Naive thymus-derived CD4-positive, alpha-beta T cell (primary cell): ENCODE measurements at regions not wholly inside any gene's neighbourhood (a gene's known extent, or its start where the extent isn't known, plus 50 kb on each side); places are given as distances from the start of the nearest gene placed in this dataset.
A peak's percentile ranks its signal among the peaks of the same experiment; 100 is the strongest.

ENCODE experiments used
- ATAC-seq: fragments of 150-1000 bp; cut with Tn5 transposase; 2 replicates; pipeline ENCODE4 v1.10.0; 2021; ENCODE audit warnings: mild to moderate bottlenecking, moderate library complexity
- CTCF ChIA-PET: fragments of 350-600 bp; sonication (Branson Sonifier 250); formaldehyde crosslinking; loops from one replicate; lab custom pipeline; 2021; ENCODE audit warnings: antibody characterized with exemption; lab: Charles Lee
- POLR2A ChIA-PET: fragments of 350-600 bp; sonication (Branson Sonifier 250); formaldehyde crosslinking; loops from one replicate; lab custom pipeline; 2021; ENCODE audit warnings: antibody characterized with exemption, inconsistent platforms; lab: Charles Lee
- DNase-seq, 9 donors: peaks; one replicate each; pipeline versions ENCODE4 v3.0.0 to v3.0.0-alpha.2; 2020 to 2022; ENCODE audit warnings: mixed read lengths in 1 of 9
- H3K27ac ChIP-seq: one replicate; pipeline ENCODE4 v1.7.0; 2013; ENCODE audit warnings: mild to moderate bottlenecking, low read depth, low read length, moderate library complexity
- H3K27me3 ChIP-seq, 2 donors: one replicate each; pipeline ENCODE4 v1.7.0; 2013; ENCODE audit warnings: low read length in 2 of 2, mild to moderate bottlenecking in 2 of 2, moderate library complexity in 2 of 2; ENCODE audit not compliant: control insufficient read depth in 2 of 2, insufficient read depth in 2 of 2
- H3K36me3 ChIP-seq, 3 experiments: 1 replicate in 2 of 3; 2 replicates in 1 of 3; pipeline ENCODE4 v1.7.0; 2013; ENCODE audit warnings: low read length in 3 of 3, mild to moderate bottlenecking in 3 of 3, moderate library complexity in 1 of 3; ENCODE audit not compliant: insufficient read depth in 3 of 3, control insufficient read depth in 2 of 3
- H3K4me1 ChIP-seq, 2 donors: one replicate each; pipeline ENCODE4 v1.7.0; 2013; ENCODE audit warnings: low read length in 2 of 2, mild to moderate bottlenecking in 2 of 2, moderate library complexity in 1 of 2; ENCODE audit not compliant: control insufficient read depth in 2 of 2, insufficient read depth in 2 of 2
- H3K4me3 ChIP-seq: 2 replicates; pipeline ENCODE4 v1.7.0; 2013; ENCODE audit warnings: mild to moderate bottlenecking, low read length
- H3K9me3 ChIP-seq, 3 experiments: 1 replicate in 2 of 3; 2 replicates in 1 of 3; pipeline ENCODE4 v1.7.0; 2013; ENCODE audit warnings: low read length in 3 of 3; ENCODE audit not compliant: control insufficient read depth in 2 of 3
- H3K27ac Mint-ChIP-seq, 9 donors: one replicate each; pipeline ENCODE4 v1.8.0; 2020 to 2022; ENCODE audit warnings: mixed read lengths in 9 of 9, mild to moderate bottlenecking in 8 of 9, moderate library complexity in 5 of 9, inconsistent platforms in 2 of 9
- H3K27me3 Mint-ChIP-seq, 5 donors: one replicate each; pipeline ENCODE4 v1.8.0; 2021 to 2022; ENCODE audit warnings: mixed read lengths in 5 of 5, mild to moderate bottlenecking in 1 of 5
- H3K36me3 Mint-ChIP-seq, 5 donors: one replicate each; pipeline ENCODE4 v1.8.0; 2020 to 2022; ENCODE audit warnings: mixed read lengths in 5 of 5, mild to moderate bottlenecking in 3 of 5, inconsistent platforms in 1 of 5
- H3K4me1 Mint-ChIP-seq, 7 donors: one replicate each; pipeline ENCODE4 v1.8.0; 2020 to 2022; ENCODE audit warnings: mixed read lengths in 7 of 7, mild to moderate bottlenecking in 3 of 7, inconsistent platforms in 1 of 7
- H3K4me3 Mint-ChIP-seq, 10 donors: one replicate each; pipeline ENCODE4 v1.8.0; 2020 to 2022; ENCODE audit warnings: mild to moderate bottlenecking in 10 of 10, mixed read lengths in 10 of 10, moderate library complexity in 6 of 10, inconsistent platforms in 2 of 10
- H3K9me3 Mint-ChIP-seq, 11 donors: one replicate each; pipeline ENCODE4 v1.8.0; 2020 to 2022; ENCODE audit warnings: mixed read lengths in 11 of 11, mild to moderate bottlenecking in 4 of 11, inconsistent platforms in 1 of 11, moderate library complexity in 1 of 11
- intact Hi-C, 2 donors: fragments of 100-400 bp; cut with micrococcal nuclease; formaldehyde crosslinking; loops; one replicate each; pipeline ENCODE4 v1.15.1; 2023

DNA sequence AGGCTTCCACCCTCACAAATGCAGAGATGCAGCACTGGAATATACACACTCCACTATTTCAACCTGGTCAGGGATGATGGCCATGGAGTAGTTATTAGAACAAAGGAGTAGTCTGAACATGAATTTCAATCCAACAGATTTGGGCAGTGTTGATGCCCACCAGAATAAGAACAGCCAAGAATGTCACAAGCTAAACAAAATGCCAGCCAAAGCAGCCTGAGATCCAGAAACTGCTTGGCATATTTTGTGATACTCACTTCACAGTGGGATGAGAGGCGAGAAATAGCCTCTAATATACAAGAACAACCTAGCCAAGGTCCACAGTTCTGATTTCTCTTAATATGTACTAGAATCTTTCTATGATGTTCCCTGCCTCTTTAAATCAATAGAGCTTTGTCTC, 58.6 kb upstream of the KLF7 start:
- CTCF ChIA-PET = no interaction called here
- peaks cover 0 to 1% (median 0%) of the 10 kb centered on the region in 5 donors for H3K36me3 Mint-ChIP-seq

DNA sequence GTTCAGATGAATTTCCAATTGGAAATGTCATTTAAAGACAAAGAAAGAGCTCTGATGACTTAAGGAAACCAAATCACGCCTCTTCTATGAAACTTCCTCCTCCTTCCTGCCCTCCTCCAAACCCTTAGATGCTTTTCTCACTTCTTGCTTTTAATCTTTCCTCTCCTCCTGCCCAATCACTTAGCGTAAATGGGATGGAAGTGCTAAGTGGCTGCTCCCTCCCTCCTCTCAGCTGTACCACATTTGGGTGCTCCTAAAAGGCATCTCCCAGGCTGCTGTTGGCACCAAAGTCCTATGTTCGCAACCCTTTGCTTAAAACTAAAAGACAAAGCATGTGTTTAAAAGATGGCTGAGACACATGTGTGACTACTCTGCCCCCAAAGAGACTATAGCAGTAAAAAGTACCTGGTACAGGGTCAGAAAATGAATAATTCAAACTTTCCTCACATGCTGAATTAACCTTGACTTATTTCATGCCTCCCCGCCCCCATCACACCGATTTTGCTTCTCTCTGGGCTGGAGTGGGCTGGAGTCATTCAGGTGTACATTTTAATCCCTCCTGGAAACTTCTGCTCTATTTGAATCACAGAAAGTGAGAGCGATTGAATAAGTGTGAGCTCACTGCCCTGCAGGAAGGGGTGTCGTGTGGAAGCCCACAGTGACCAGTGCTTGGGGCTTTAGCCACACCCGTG, 59.2 kb upstream of the KLF7 start:
- Histone ChIP-seq H3K27ac (no peak overlapping the region), H3K9me3 (no peaks in the 10 kb centered on the region), H3K27me3 (no peaks in the 10 kb centered on the region), H3K4me3 (no peak overlapping the region), H3K36me3 (no peaks in the 10 kb centered on the region), H3K4me1 (peaks cover 0 to 20% of the 10 kb centered on the region in 2 donors)
- Mint-ChIP-seq H3K27me3 (peaks cover 0 to 3% (median 0%) of the 10 kb centered on the region in 5 donors), H3K4me3 (peak overlapping the region in 9 of 10 donors; percentile 1 to 56 (median 41)), H3K9me3 (peaks cover 0 to 1% (median 0%) of the 10 kb centered on the region in 11 donors), H3K4me1 (peaks cover 7 to 36% (median 26%) of the 10 kb centered on the region in 7 donors), H3K27ac (peak overlapping the region in 5 of 9 donors; percentile 3 to 76 (median 39)), H3K36me3 (peaks cover 0 to 1% (median 0%) of the 10 kb centered on the region in 5 donors)
- POLR2A ChIA-PET = interaction anchor here (1.0 to 1.9 kb wide), 2 partner anchors 14 to 15 kb away, joined by 3 to 6 read pairs; no protein-coding TSS in a partner anchor
- ATAC-seq (no peak), DNase-seq (peak in 1 of 9 donors; percentile 46)
- CTCF ChIA-PET = interaction anchor here (0.9 kb wide), 1 partner anchor 11 kb away, joined by 3 read pairs; no protein-coding TSS in a partner anchor
- intact Hi-C loops = no loop called here

More for the DNA sequence above, 58.6 kb upstream of the KLF7 start:
- H3K27ac ChIP-seq = no peak overlapping the region
- H3K9me3 ChIP-seq = no peaks in the 10 kb centered on the region
- H3K4me3 Mint-ChIP-seq = peak overlapping the region in 3 of 10 donors; percentile 26 to 41 (median 36)
- H3K36me3 ChIP-seq = no peaks in the 10 kb centered on the region
- POLR2A ChIA-PET = no interaction called here
- no peak overlapping the region for H3K27ac Mint-ChIP-seq
- ATAC-seq (no peak), DNase-seq (no peak)
- peaks cover 0 to 20% of the 10 kb centered on the region in 2 donors for H3K4me1 ChIP-seq
- H3K4me3 ChIP-seq = no peak overlapping the region
- H3K27me3 ChIP-seq = no peaks in the 10 kb centered on the region
- peaks cover 0 to 1% (median 0%) of the 10 kb centered on the region in 11 donors for H3K9me3 Mint-ChIP-seq
- H3K27me3 Mint-ChIP-seq = peaks cover 0 to 5% (median 0%) of the 10 kb centered on the region in 5 donors
- intact Hi-C loops = no loop called here
- peaks cover 7 to 36% (median 26%) of the 10 kb centered on the region in 7 donors for H3K4me1 Mint-ChIP-seq

DNA sequence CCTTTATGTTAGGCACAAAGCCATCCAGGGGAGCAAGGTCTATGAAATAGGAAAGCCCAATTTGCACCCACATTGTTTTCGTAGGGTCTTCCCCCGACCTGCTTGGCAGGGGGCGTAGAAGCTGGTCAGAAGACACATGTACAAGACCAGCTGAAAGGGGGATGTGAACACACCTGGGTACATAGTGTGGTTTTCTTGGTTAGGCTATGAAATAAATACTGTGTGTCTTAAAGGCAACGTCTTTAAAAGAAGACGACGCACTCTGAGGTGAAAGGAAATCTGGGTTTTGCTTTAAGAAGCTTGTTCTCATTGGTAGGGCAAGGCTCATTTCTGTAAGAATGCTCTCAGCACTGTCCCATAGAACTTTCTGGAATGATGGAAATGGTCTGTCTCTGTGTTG, 60.0 kb upstream of the KLF7 start:
- Histone ChIP-seq H3K27me3 (no peaks in the 10 kb centered on the region), H3K27ac (no peak overlapping the region), H3K9me3 (no peaks in the 10 kb centered on the region), H3K4me1 (peaks cover 0 to 21% of the 10 kb centered on the region in 2 donors), H3K36me3 (no peaks in the 10 kb centered on the region), H3K4me3 (no peak overlapping the region)
- Mint-ChIP-seq H3K4me3 (peak overlapping the region in 7 of 10 donors; percentile 26 to 57 (median 42)), H3K9me3 (peaks cover 0 to 1% (median 0%) of the 10 kb centered on the region in 11 donors), H3K27ac (peak overlapping the region in 4 of 9 donors; percentile 2 to 66 (median 39)), H3K27me3 (peaks cover 0 to 3% (median 0%) of the 10 kb centered on the region in 5 donors), H3K36me3 (peaks cover 0 to 1% (median 0%) of the 10 kb centered on the region in 5 donors), H3K4me1 (peaks cover 8 to 43% (median 31%) of the 10 kb centered on the region in 7 donors)
- DNase-seq (peak in 1 of 9 donors; percentile 17), ATAC-seq (no peak)
- ChIA-PET POLR2A (interaction anchor here (1.0 to 1.9 kb wide), 2 partner anchors 13 to 15 kb away, joined by 3 to 6 read pairs; no protein-coding TSS in a partner anchor), CTCF (interaction anchor here (0.9 kb wide), 1 partner anchor 10 kb away, joined by 3 read pairs; no protein-coding TSS in a partner anchor)
- intact Hi-C loops = no loop called here

DNA sequence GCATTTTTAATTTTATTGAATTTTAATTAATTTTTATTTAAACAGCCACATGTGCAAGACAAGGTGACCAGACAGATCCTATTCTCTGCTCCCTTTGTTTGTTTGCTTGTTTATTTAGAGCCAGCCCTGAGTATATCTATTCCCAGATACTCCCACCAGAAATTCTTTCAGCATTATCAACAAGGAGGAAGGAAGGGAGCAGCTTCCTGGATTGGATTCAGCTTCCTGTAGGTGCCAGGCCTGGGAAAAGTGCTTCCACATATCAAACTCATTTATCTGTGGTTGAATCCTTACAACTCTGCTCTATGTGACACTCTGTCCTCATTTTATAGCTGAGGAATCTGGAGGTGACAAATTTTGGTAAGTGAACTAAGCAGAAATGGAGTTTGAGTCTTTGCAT, 60.5 kb upstream of the KLF7 start:
- CTCF ChIA-PET = no interaction called here
- Mint-ChIP-seq H3K27me3 (peaks cover 0 to 3% (median 0%) of the 10 kb centered on the region in 5 donors), H3K36me3 (peaks cover 0 to 1% (median 0%) of the 10 kb centered on the region in 5 donors), H3K4me3 (peak overlapping the region in 1 of 10 donors; percentile 26), H3K4me1 (peaks cover 8 to 48% (median 36%) of the 10 kb centered on the region in 7 donors), H3K9me3 (peaks cover 0 to 1% (median 0%) of the 10 kb centered on the region in 11 donors), H3K27ac (peak overlapping the region in 2 of 9 donors; percentile 39 to 69)
- Histone ChIP-seq H3K4me1 (peaks cover 0 to 25% of the 10 kb centered on the region in 2 donors), H3K27ac (no peak overlapping the region), H3K27me3 (no peaks in the 10 kb centered on the region), H3K36me3 (no peaks in the 10 kb centered on the region), H3K4me3 (no peak overlapping the region), H3K9me3 (no peaks in the 10 kb centered on the region)
- intact Hi-C loops = no loop called here
- DNase-seq (no peak), ATAC-seq (no peak)
- POLR2A ChIA-PET = interaction anchor here (1.0 to 1.9 kb wide), 3 partner anchors 13 to 59 kb away, joined by 3 to 6 read pairs (median 4); no protein-coding TSS in a partner anchor

DNA sequence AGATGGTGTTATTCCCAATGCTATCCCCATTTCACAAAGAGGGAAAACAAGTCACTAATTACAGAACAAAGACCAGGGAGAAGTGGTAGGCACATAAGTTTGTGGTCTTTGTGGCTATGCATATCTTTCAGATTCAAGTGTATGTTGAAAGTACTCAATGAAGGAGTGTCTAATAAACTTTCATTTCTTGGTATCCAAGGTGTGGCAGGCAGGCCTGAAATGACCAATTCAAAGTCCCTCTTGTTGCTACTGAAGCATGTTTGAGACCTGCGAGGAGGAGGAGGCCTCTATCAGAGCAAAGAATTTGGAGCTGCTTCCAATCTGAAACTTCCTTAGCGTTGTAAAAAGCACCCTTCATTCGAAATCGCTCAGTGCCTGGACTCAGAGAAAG, 60.9 kb upstream of the KLF7 start:
- ChIA-PET POLR2A (interaction anchor here (1.2 to 1.9 kb wide), 2 partner anchors 12 to 60 kb away, joined by 4 to 6 read pairs; no protein-coding TSS in a partner anchor), CTCF (no interaction called here)
- H3K27me3 Mint-ChIP-seq = peaks cover 0 to 3% (median 0%) of the 10 kb centered on the region in 5 donors

DNA sequence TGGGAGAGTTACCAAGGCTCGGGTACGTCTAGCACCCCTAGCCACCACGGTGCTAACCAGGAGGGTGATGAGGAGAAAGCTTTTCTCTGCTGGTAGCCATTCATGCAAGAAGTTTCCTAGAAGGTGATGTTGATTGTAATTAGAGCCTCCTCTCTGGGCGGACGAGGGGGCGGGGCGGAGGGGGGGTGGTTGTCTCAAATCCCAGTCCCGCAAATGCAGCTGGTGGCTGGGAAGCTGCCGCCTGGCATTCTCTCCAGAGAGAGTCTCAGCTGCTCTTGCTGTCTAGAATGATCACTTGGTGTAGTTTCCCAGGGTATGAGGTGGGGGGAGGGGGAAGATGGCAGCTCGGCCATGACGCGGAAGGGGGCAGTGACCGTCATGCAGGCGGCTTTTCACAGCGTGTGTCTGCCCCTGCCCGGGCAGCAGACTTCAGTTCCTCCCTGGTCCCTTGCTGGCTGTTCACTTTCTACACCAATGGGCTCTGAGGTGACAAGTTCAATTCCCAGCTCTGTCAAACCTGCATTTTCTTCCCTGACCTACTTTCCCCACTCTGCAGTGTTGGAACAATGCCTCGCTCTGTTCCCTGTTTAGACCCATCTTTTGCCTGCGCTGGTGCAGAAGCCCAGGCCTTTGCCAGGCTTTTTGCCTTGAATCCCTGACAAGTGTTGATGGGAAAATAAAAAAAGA, 61.5 kb upstream of the KLF7 start:
- Histone ChIP-seq H3K4me1 (peaks cover 0 to 25% of the 10 kb centered on the region in 2 donors), H3K27ac (no peak overlapping the region), H3K36me3 (no peaks in the 10 kb centered on the region), H3K4me3 (no peak overlapping the region), H3K9me3 (no peaks in the 10 kb centered on the region), H3K27me3 (no peaks in the 10 kb centered on the region)
- Mint-ChIP-seq H3K36me3 (peaks cover 0 to 1% (median 0%) of the 10 kb centered on the region in 5 donors), H3K27ac (no peak overlapping the region), H3K27me3 (peaks cover 0 to 3% (median 0%) of the 10 kb centered on the region in 5 donors), H3K9me3 (peaks cover 0 to 1% (median 0%) of the 10 kb centered on the region in 11 donors), H3K4me1 (peaks cover 6 to 56% (median 45%) of the 10 kb centered on the region in 7 donors), H3K4me3 (no peak overlapping the region)
- ChIA-PET CTCF (interaction anchor here (0.7 kb wide), 1 partner anchor 163 kb away, joined by 3 read pairs; no protein-coding TSS in a partner anchor), POLR2A (interaction anchor here (1.2 to 1.9 kb wide), 2 partner anchors 12 to 60 kb away, joined by 4 to 6 read pairs; no protein-coding TSS in a partner anchor)
- ATAC-seq (no peak), DNase-seq (no peak)
- intact Hi-C loops = no loop called here

More for the DNA sequence above, 60.9 kb upstream of the KLF7 start:
- Mint-ChIP-seq H3K36me3 (peaks cover 0 to 1% (median 0%) of the 10 kb centered on the region in 5 donors), H3K27ac (peak overlapping the region in 1 of 9 donors; percentile 69), H3K4me3 (no peak overlapping the region), H3K4me1 (peaks cover 6 to 52% (median 40%) of the 10 kb centered on the region in 7 donors), H3K9me3 (peaks cover 0 to 1% (median 0%) of the 10 kb centered on the region in 11 donors)
- Histone ChIP-seq H3K27ac (no peak overlapping the region), H3K9me3 (no peaks in the 10 kb centered on the region), H3K4me3 (no peak overlapping the region), H3K36me3 (no peaks in the 10 kb centered on the region), H3K4me1 (peaks cover 0 to 25% of the 10 kb centered on the region in 2 donors), H3K27me3 (no peaks in the 10 kb centered on the region)
- intact Hi-C loops = no loop called here
- ATAC-seq (no peak), DNase-seq (no peak)
